Mesenchymal stem cell (in vitro differentiated cells and primary cell): ENCODE measurements at regions not wholly inside any gene's neighbourhood (a gene's known extent, or its start where the extent isn't known, plus 50 kb on each side); places are given as distances from the start of the nearest gene placed in this dataset.

Source experiments
- DNase-seq: peaks from one replicate; pipeline ENCODE4 v3.0.0-alpha.2; 2013
- H2AFZ ChIP-seq: one replicate; pipeline ENCODE4 v1.6.1; 2013; ENCODE audit warnings: low read depth, mild to moderate bottlenecking, control low read depth, inconsistent platforms, low read length, moderate library complexity
- H2AK5ac ChIP-seq: 2 replicates; pipeline ENCODE4 v1.6.1; 2013; ENCODE audit warnings: low read length, moderate library complexity, mild to moderate bottlenecking, inconsistent platforms; ENCODE audit not compliant: severe bottlenecking
- H2BK120ac ChIP-seq: one replicate; pipeline ENCODE4 v1.6.1; 2013; ENCODE audit warnings: low read depth, mild to moderate bottlenecking, inconsistent platforms, low read length, moderate library complexity
- H2BK12ac ChIP-seq, 2 experiments: one replicate each; pipeline ENCODE4 v1.6.1; 2013; ENCODE audit warnings: inconsistent platforms in 2 of 2, low read length in 2 of 2, mild to moderate bottlenecking in 2 of 2, moderate library complexity in 2 of 2, control low read depth in 1 of 2
- H2BK15ac ChIP-seq: one replicate; pipeline ENCODE4 v1.6.1; 2013; ENCODE audit warnings: mild to moderate bottlenecking, low read depth, inconsistent platforms; ENCODE audit not compliant: poor library complexity, severe bottlenecking
- H2BK5ac ChIP-seq: 2 replicates; pipeline ENCODE4 v1.6.1; 2013; ENCODE audit warnings: low read depth, mild to moderate bottlenecking, low read length, control low read depth, inconsistent platforms; ENCODE audit not compliant: poor library complexity, severe bottlenecking
- H3K14ac ChIP-seq, 2 experiments: one replicate each; pipeline ENCODE4 v1.6.1; 2013; ENCODE audit warnings: inconsistent platforms in 2 of 2, low read length in 2 of 2, control low read depth in 1 of 2, mild to moderate bottlenecking in 1 of 2, moderate library complexity in 1 of 2
- H3K18ac ChIP-seq, 2 experiments: one replicate each; pipeline ENCODE4 v1.6.1; 2013; ENCODE audit warnings: inconsistent platforms in 2 of 2, low read length in 2 of 2, control low read depth in 1 of 2, low read depth in 1 of 2, mild to moderate bottlenecking in 1 of 2
- H3K23ac ChIP-seq, 2 experiments: one replicate each; pipeline ENCODE4 v1.6.1; 2013; ENCODE audit warnings: inconsistent platforms in 2 of 2, low read length in 2 of 2, mild to moderate bottlenecking in 2 of 2, moderate library complexity in 2 of 2, control low read depth in 1 of 2
- H3K27ac ChIP-seq: 2 replicates; pipeline ENCODE4 v1.5.1; 2013; ENCODE audit warnings: mild to moderate bottlenecking, moderate library complexity, low read length, control low read depth, inconsistent platforms; ENCODE audit not compliant: poor library complexity, severe bottlenecking
- H3K27me3 ChIP-seq, 2 experiments: 2 replicates each; pipeline versions ENCODE4 v1.6.1 to v1.7.0; 2013; ENCODE audit warnings: low read length in 2 of 2, mild to moderate bottlenecking in 2 of 2, moderate library complexity in 2 of 2, control low read depth in 1 of 2, inconsistent platforms in 1 of 2; ENCODE audit not compliant: control insufficient read depth in 1 of 2, insufficient read depth in 1 of 2
- H3K36me3 ChIP-seq, 2 experiments: 2 replicates each; pipeline versions ENCODE4 v1.6.1 to v1.7.0; 2013; ENCODE audit warnings: low read length in 2 of 2, control low read depth in 1 of 2, inconsistent platforms in 1 of 2, low read depth in 1 of 2, mild to moderate bottlenecking in 1 of 2; ENCODE audit not compliant: insufficient read depth in 2 of 2, control insufficient read depth in 1 of 2
- H3K4ac ChIP-seq, 2 experiments: one replicate each; pipeline ENCODE4 v1.6.1; 2013; ENCODE audit warnings: inconsistent platforms in 2 of 2, low read length in 2 of 2, mild to moderate bottlenecking in 2 of 2, moderate library complexity in 2 of 2, control low read depth in 1 of 2, low read depth in 1 of 2
- H3K4me1 ChIP-seq: 2 replicates; pipeline ENCODE4 v1.6.1; 2013; ENCODE audit warnings: low read depth, low read length, control low read depth; ENCODE audit not compliant: control insufficient read depth, insufficient read depth
- H3K4me2 ChIP-seq: 2 replicates; pipeline ENCODE4 v1.6.1; 2013; ENCODE audit warnings: low read length, mild to moderate bottlenecking, inconsistent platforms; ENCODE audit not compliant: poor library complexity, severe bottlenecking
- H3K4me3 ChIP-seq, 2 experiments: 2 replicates each; pipeline versions ENCODE4 v1.5.1 to v1.7.0; 2013; ENCODE audit warnings: low read length in 2 of 2, mild to moderate bottlenecking in 2 of 2, control low read depth in 1 of 2, low read depth in 1 of 2; ENCODE audit not compliant: insufficient read depth in 1 of 2
- H3K79me1 ChIP-seq: replicated peaks from 2 replicates; pipeline ENCODE4 v1.6.1; 2013; ENCODE audit warnings: mild to moderate bottlenecking, control low read depth, low read length, inconsistent platforms; ENCODE audit not compliant: poor library complexity, severe bottlenecking
- H3K9ac ChIP-seq: 2 replicates; pipeline ENCODE4 v1.7.0; 2013; ENCODE audit warnings: mild to moderate bottlenecking, low read length, moderate library complexity
- H3K9me3 ChIP-seq: 2 replicates; pipeline ENCODE4 v1.7.0; 2013; ENCODE audit warnings: mild to moderate bottlenecking, low read length; ENCODE audit not compliant: control insufficient read depth
- H4K8ac ChIP-seq: one replicate; pipeline ENCODE4 v1.6.1; 2013; ENCODE audit warnings: inconsistent platforms, mild to moderate bottlenecking, low read length, moderate library complexity
- H4K91ac ChIP-seq: one replicate; pipeline ENCODE4 v1.6.1; 2013; ENCODE audit warnings: mild to moderate bottlenecking, low read length, inconsistent platforms
- WGBS: methylation state at CpG from one replicate; pipeline ENCODE4 v1.1.7; 2013; ENCODE audit warnings: mixed read lengths; 5-methylcytosine and 5-hydroxymethylcytosine counted together

- Histone ChIP-seq H3K18ac (no peak overlapping the region), H3K36me3 (peaks cover 0 to 3% of the 10 kb centered on the region in 2 experiments), H3K27me3 (no peaks in the 10 kb centered on the region), H2BK12ac (no peak overlapping the region), H3K9me3 (no peaks in the 10 kb centered on the region), H3K23ac (no peak overlapping the region), H2AFZ (no peak overlapping the region), H3K4me2 (no peak overlapping the region), H3K4me1 (no peaks in the 10 kb centered on the region), H2BK5ac (no peak overlapping the region), H2BK120ac (no peak overlapping the region), H3K9ac (peak overlapping the region; percentile 30), H3K14ac (no peak overlapping the region), H4K91ac (no peak overlapping the region), H2BK15ac (no peak overlapping the region), H3K4me3 (no peak overlapping the region), H2AK5ac (no peak overlapping the region), H3K27ac (no peak overlapping the region), H3K4ac (no peak overlapping the region), H4K8ac (no peak overlapping the region), H3K79me1 (peaks cover 9% of the 10 kb centered on the region)
- 100% methylated on average over 1 of the region's 3 CpGs for WGBS
- peak; percentile 68 for DNase-seq
These were observed 425.1 kb downstream of the UTRN start for GRCh38 chr6:144710207-144710606.

GRCh38 chr6:144711661-144712060, 426.5 kb downstream of the UTRN start:
- no peak for DNase-seq
- H2BK120ac ChIP-seq, result no peak overlapping the region
- no peak overlapping the region for H3K14ac ChIP-seq
- peaks cover 9% of the 10 kb centered on the region for H3K79me1 ChIP-seq
- H3K27me3 ChIP-seq, result no peaks in the 10 kb centered on the region
- no CpG with 5 or more reads among the region's 2 CpGs for whole genome bisulfite sequencing
- no peaks in the 10 kb centered on the region for H3K36me3 ChIP-seq
- H3K27ac ChIP-seq, result no peak overlapping the region
- H3K4me3 ChIP-seq, result no peak overlapping the region
- peaks cover 2% of the 10 kb centered on the region for H3K4me1 ChIP-seq
- no peaks in the 10 kb centered on the region for H3K9me3 ChIP-seq
- H2AK5ac ChIP-seq, result no peak overlapping the region
- H2BK12ac ChIP-seq, result no peak overlapping the region
- no peak overlapping the region for H2BK5ac ChIP-seq
- no peak overlapping the region for H4K91ac ChIP-seq
- no peak overlapping the region for H3K23ac ChIP-seq
- no peak overlapping the region for H2BK15ac ChIP-seq
- H3K4ac ChIP-seq, result no peak overlapping the region
- H3K9ac ChIP-seq, result no peak overlapping the region
- H4K8ac ChIP-seq, result no peak overlapping the region
- no peak overlapping the region for H3K18ac ChIP-seq
- no peak overlapping the region for H3K4me2 ChIP-seq
- H2AFZ ChIP-seq, result no peak overlapping the region

DNA sequence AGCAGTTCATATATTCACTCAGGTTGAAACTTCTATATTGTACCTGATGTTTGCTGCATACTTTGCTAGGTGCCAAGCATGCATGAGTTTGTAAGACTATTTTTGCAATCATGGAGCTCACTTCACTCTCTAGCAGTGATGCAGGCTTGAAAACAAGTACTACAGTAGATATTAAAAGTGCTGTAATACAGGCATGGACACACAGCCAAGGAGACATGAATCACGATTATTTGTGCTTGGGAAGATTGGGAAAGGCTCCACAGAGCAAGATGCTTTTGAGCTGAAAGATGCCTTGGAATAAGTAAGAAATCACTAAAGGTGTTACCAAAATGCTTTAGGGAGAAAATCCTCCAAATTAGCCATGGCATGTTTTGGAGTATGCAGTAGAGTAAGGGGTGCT, 427.4 kb downstream of the UTRN start:
- Histone ChIP-seq H3K79me1 (peaks cover 8% of the 10 kb centered on the region), H3K4me2 (no peak overlapping the region), H3K27ac (no peak overlapping the region), H2BK5ac (no peak overlapping the region), H3K9ac (no peak overlapping the region), H3K36me3 (no peaks in the 10 kb centered on the region), H2BK15ac (no peak overlapping the region), H3K9me3 (no peaks in the 10 kb centered on the region), H3K4me1 (peaks cover 2% of the 10 kb centered on the region), H2AK5ac (no peak overlapping the region), H3K4ac (no peak overlapping the region), H3K23ac (no peak overlapping the region), H2BK120ac (no peak overlapping the region), H3K18ac (no peak overlapping the region), H4K8ac (no peak overlapping the region), H3K27me3 (no peaks in the 10 kb centered on the region), H2BK12ac (no peak overlapping the region), H3K14ac (no peak overlapping the region), H4K91ac (no peak overlapping the region), H3K4me3 (no peak overlapping the region), H2AFZ (no peak overlapping the region)
- DNase-seq, result no peak
- WGBS, result 98% methylated on average over 1 of the region's 1 CpG

DNA sequence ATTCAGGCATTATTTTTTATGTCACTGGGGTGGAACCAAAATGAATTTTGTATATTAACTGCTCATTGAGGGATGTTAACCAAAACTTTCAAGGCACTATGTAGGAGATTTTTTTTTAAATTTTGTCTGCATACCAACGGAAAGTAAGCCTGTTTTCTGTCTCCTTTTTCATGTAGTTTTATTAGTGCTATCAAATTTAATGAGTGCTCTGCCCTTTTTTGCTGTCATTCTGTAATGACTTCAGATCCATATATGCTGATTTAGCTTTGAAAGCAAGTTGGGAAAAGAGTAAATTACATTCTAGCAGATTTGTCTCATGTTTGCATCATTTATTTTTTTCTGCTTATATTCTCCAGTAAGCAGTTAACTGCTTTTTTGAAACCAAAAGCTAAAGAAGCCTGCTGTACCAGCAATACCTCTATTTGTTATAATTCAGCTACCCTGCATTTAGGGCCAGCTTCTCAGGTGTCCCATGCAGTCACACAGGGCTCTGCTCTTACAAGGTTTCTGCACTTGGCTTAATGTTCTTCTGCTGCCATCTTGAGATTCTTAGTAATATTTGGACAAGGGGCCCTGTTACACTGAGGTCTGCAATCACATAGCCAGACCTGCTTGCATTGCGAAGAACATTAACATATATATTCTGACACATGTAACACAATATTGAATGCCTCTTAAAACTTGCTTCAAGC, 429.0 kb downstream of the UTRN start:
- no peak overlapping the region for H2BK120ac ChIP-seq
- no peak overlapping the region for H3K9ac ChIP-seq
- H3K14ac ChIP-seq, result no peak overlapping the region
- no peak for DNase-seq
- peaks cover 2% of the 10 kb centered on the region for H3K4me1 ChIP-seq
- peaks cover 7% of the 10 kb centered on the region for H3K79me1 ChIP-seq
- H2BK15ac ChIP-seq, result no peak overlapping the region
- 80% methylated on average over 2 of the region's 2 CpGs for WGBS
- H4K91ac ChIP-seq, result no peak overlapping the region
- H2BK12ac ChIP-seq, result no peak overlapping the region
- H3K23ac ChIP-seq, result no peak overlapping the region
- no peaks in the 10 kb centered on the region for H3K36me3 ChIP-seq
- no peak overlapping the region for H3K4me2 ChIP-seq
- no peaks in the 10 kb centered on the region for H3K27me3 ChIP-seq
- H3K4me3 ChIP-seq, result no peak overlapping the region
- H2AFZ ChIP-seq, result no peak overlapping the region
- H3K9me3 ChIP-seq, result no peaks in the 10 kb centered on the region
- H3K18ac ChIP-seq, result no peak overlapping the region
- no peak overlapping the region for H2BK5ac ChIP-seq
- H3K27ac ChIP-seq, result no peak overlapping the region
- H3K4ac ChIP-seq, result no peak overlapping the region
- H4K8ac ChIP-seq, result no peak overlapping the region
- H2AK5ac ChIP-seq, result no peak overlapping the region
